ENCODE measurements at regions not wholly inside any gene's neighbourhood (a gene's known extent, or its start where the extent isn't known, plus 50 kb on each side); places are given as distances from the start of the nearest gene placed in this dataset.
"Not testable (repeated sequence)": the region's sequence is repeated elsewhere in the genome, so short reads cannot be mapped to it uniquely, and the experiment has no call there.

GRCh38 chr2:220747736-220748135, 824.4 kb downstream of the EPHA4 start:
- H3K9me3 ChIP-seq: peaks cover 0 to 3% of the 10 kb centered on the region in 2 donors
- no peak overlapping the region for H3K27ac ChIP-seq
- no peaks in the 10 kb centered on the region for H3K27me3 ChIP-seq
- no peaks in the 10 kb centered on the region for H3K36me3 ChIP-seq
- intact Hi-C loops (cut with DNase I): no loop called here
- no peak for DNase-seq
- no peaks in the 10 kb centered on the region for H3K4me1 ChIP-seq
- ATAC-seq: no peak
- H3K4me3 ChIP-seq: no peak overlapping the region
- TF ChIP-seq CTCF (IDR thresholded peaks at IDR 0.05): no peak

- no peak for ATAC-seq
- Histone ChIP-seq H3K4me3 (no peak overlapping the region), H3K36me3 (no peaks in the 10 kb centered on the region), H3K4me1 (no peaks in the 10 kb centered on the region), H3K9me3 (peaks cover 0 to 3% of the 10 kb centered on the region in 2 donors), H3K27me3 (no peaks in the 10 kb centered on the region), H3K27ac (no peak overlapping the region)
- intact Hi-C loops (cut with DNase I): no loop called here
- DNase-seq: no peak
- TF ChIP-seq CTCF (IDR thresholded peaks at IDR 0.05): no peak
Observed at GRCh38 chr2:220748875-220749479, 823.1 kb downstream of the EPHA4 start.

- Histone ChIP-seq H3K27me3 (no peaks in the 10 kb centered on the region), H3K36me3 (no peaks in the 10 kb centered on the region), H3K27ac (no peak overlapping the region), H3K9me3 (peaks cover 0 to 3% of the 10 kb centered on the region in 2 donors), H3K4me3 (no peak overlapping the region), H3K4me1 (no peaks in the 10 kb centered on the region)
- DNase-seq (no peak), ATAC-seq (no peak)
- intact Hi-C loops (cut with DNase I): no loop called here
- TF ChIP-seq CTCF (IDR thresholded peaks at IDR 0.05): no peak
Observed at GRCh38 chr2:220753486-220753885, 818.6 kb downstream of the EPHA4 start.

GRCh38 chr2:220756653-220757052, 815.5 kb downstream of the EPHA4 start:
- no peaks in the 10 kb centered on the region for H3K9me3 ChIP-seq
- H3K4me1 ChIP-seq: no peaks in the 10 kb centered on the region
- ATAC-seq: no peak
- intact Hi-C loops (cut with DNase I): no loop called here
- TF ChIP-seq CTCF (IDR thresholded peaks at IDR 0.05): no peak
- no peak overlapping the region for H3K27ac ChIP-seq
- H3K4me3 ChIP-seq: no peak overlapping the region
- no peaks in the 10 kb centered on the region for H3K27me3 ChIP-seq
- no peak for DNase-seq
- H3K36me3 ChIP-seq: no peaks in the 10 kb centered on the region

- H3K4me3 ChIP-seq; intact Hi-C loops (cut with DNase I); H3K27ac ChIP-seq; H3K9me3 ChIP-seq; H3K4me1 ChIP-seq; H3K27me3 ChIP-seq; H3K36me3 ChIP-seq; ATAC-seq; DNase-seq: not testable (repeated sequence)
Observed at GRCh38 chr2:220758376-220758775, 813.7 kb downstream of the EPHA4 start.

GRCh38 chr2:220764171-220764570, 807.9 kb downstream of the EPHA4 start:
- ATAC-seq (no peak), DNase-seq (peak in 2 of 4 donors; percentile 63 to 71)
- H3K27me3 ChIP-seq: no peaks in the 10 kb centered on the region
- H3K4me3 ChIP-seq: no peak overlapping the region
- no peaks in the 10 kb centered on the region for H3K9me3 ChIP-seq
- no peak for TF ChIP-seq CTCF (IDR thresholded peaks at IDR 0.05)
- no peak overlapping the region for H3K27ac ChIP-seq
- intact Hi-C loops (cut with DNase I): no loop called here
- H3K4me1 ChIP-seq: no peaks in the 10 kb centered on the region
- H3K36me3 ChIP-seq: no peaks in the 10 kb centered on the region
